ENCODE measurements at regions not wholly inside any gene's neighbourhood (a gene's known extent, or its start where the extent isn't known, plus 50 kb on each side); places are given as distances from the start of the nearest gene placed in this dataset.
"Not testable (repeated sequence)": the region's sequence is repeated elsewhere in the genome, so short reads cannot be mapped to it uniquely, and the experiment has no call there.

DNA sequence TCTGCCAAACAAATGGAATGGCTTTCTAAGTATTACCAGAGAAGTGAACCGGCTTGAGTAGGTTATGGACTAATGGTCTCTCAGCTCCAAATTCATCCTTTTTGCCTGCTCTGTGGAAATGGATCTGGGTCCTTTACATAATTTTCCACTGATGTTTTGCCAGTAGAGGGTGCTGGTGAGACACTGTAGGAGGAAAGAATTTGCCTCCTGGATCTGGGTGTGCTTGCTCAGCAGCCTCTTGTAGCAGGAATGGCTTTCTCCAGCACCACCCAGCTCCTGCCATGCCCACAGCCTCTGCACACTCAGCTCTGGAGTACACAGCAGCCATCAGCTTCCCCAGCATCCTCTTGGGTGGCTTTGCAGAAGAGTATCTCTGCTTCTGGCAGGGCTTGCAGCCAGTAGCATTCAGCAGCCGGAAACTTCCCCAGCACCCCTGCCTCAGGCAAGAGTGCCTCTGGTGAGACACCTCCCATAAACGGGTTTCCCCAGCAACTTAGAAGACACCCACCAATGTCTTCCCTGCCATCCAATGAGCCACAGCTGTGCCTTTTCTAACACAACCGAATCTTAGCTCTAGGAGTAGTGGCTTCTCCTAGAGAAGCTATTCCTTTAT, 235.0 kb upstream of the PLPP4 start:
- H2AFZ ChIP-seq (ENCODE audit: low read length), result no peak overlapping the region
- ChIA-PET POLR2A (no interaction called here), CTCF (ENCODE audit: unreplicated experiment) (no interaction called here)
- no peaks in the 10 kb centered on the region for H3K9me2 ChIP-seq (ENCODE audit: insufficient read depth, low read length)
- no TSS peak for BruUV-seq (replicated peaks)
- no peaks in the 10 kb centered on the region for H4K20me1 ChIP-seq (ENCODE audit: insufficient read depth, low read length)
- no peaks in the 10 kb centered on the region for H3K4me1 ChIP-seq (ENCODE audit: insufficient read depth, low read length, poor library complexity, severe bottlenecking)
- peak; percentile 43 for DNase-seq (ENCODE audit: low spot score)
- TF ChIP-seq EZH2phosphoT487 (IDR thresholded peaks at IDR 0.05; ENCODE audit: borderline replicate concordance, low read depth, low read length) (no peak), CTCF (conservative IDR thresholded peaks at IDR 0.05; ENCODE audit: low read length) (peak; percentile 78)
- H3K36me3 ChIP-seq (ENCODE audit: insufficient read depth, low read length), result no peaks in the 10 kb centered on the region
- H3K4me3 ChIP-seq (ENCODE audit: low read depth, low read length, poor library complexity, severe bottlenecking), result no peak overlapping the region
- no peaks in the 10 kb centered on the region for H3K9me3 ChIP-seq (ENCODE audit: low read length)
- H3K79me2 ChIP-seq (ENCODE audit: insufficient read depth, low read depth, low read length), result no peaks in the 10 kb centered on the region
- H3K27ac ChIP-seq (ENCODE audit: low read depth, low read length, poor library complexity, severe bottlenecking), result no peak overlapping the region
- H3K4me2 ChIP-seq (ENCODE audit: low read length), result no peak overlapping the region
- intact Hi-C loops (cut with micrococcal nuclease; ENCODE audit: unreplicated experiment), result loop anchor here (5.0 kb wide), 1 partner anchor 115 kb away; no protein-coding TSS in a partner anchor

DNA sequence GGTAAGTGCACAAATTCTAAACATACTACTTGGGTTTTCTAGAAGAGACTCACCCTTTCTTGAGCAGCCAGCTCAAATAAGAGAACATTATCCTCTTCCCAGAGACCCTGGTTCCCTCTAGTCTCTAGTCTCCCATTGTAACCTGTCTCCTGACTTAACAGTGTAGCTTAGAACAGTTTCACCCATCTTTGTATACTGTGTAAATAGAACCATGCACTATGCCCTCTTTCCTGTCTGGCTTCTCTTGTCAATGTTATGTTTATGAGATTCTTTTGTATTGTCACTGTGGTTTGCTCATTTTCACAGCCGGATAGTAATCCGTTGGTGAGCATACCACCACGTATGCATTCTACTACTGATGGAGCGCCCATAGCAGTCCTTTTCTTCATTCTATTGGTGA, 227.4 kb upstream of the PLPP4 start:
- POLR2A ChIA-PET, result interaction anchor here (1.3 kb wide), 1 partner anchor 11 kb away, joined by 3 read pairs; no protein-coding TSS in a partner anchor

DNA sequence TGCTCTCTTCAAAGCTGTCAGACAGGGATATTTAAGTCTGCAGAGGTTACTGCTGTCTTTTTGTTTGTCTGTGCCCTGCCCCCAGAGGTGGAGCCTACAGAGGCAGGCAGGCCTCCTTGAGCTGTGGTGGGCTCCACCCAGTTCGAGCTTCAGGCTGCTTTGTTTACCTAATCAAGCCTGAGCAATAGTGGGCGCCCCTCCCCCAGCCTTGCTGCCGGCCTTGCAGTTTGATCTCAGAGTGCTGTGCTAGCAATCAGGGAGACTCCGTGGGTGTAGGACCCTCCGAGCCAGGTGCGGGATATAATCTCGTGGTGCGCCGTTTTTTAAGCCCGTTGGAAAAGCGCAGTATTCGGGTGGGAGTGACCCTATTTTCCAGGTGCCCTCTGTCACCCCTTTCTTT, 217.3 kb upstream of the PLPP4 start:
- H3K79me2 ChIP-seq (ENCODE audit: insufficient read depth, low read depth, low read length); BruUV-seq (replicated peaks); H3K27ac ChIP-seq (ENCODE audit: low read depth, low read length, poor library complexity, severe bottlenecking); H3K36me3 ChIP-seq (ENCODE audit: insufficient read depth, low read length); H3K4me3 ChIP-seq (ENCODE audit: low read depth, low read length, poor library complexity, severe bottlenecking); H3K4me2 ChIP-seq (ENCODE audit: low read length); H3K9me3 ChIP-seq (ENCODE audit: low read length); H3K9me2 ChIP-seq (ENCODE audit: insufficient read depth, low read length); H2AFZ ChIP-seq (ENCODE audit: low read length); CTCF ChIA-PET (ENCODE audit: unreplicated experiment); H3K4me1 ChIP-seq (ENCODE audit: insufficient read depth, low read length, poor library complexity, severe bottlenecking); DNase-seq (ENCODE audit: low spot score); POLR2A ChIA-PET; intact Hi-C loops (cut with micrococcal nuclease; ENCODE audit: unreplicated experiment); H4K20me1 ChIP-seq (ENCODE audit: insufficient read depth, low read length): not testable (repeated sequence)

More for the DNA sequence above, 227.4 kb upstream of the PLPP4 start:
- Histone ChIP-seq H3K9me3 (ENCODE audit: low read length) (no peaks in the 10 kb centered on the region), H3K4me3 (ENCODE audit: low read depth, low read length, poor library complexity, severe bottlenecking) (no peak overlapping the region), H3K4me2 (ENCODE audit: low read length) (no peak overlapping the region), H3K79me2 (ENCODE audit: insufficient read depth, low read depth, low read length) (no peaks in the 10 kb centered on the region), H3K27ac (ENCODE audit: low read depth, low read length, poor library complexity, severe bottlenecking) (no peak overlapping the region), H3K9me2 (ENCODE audit: insufficient read depth, low read length) (no peaks in the 10 kb centered on the region), H4K20me1 (ENCODE audit: insufficient read depth, low read length) (no peaks in the 10 kb centered on the region), H2AFZ (ENCODE audit: low read length) (no peak overlapping the region), H3K4me1 (ENCODE audit: insufficient read depth, low read length, poor library complexity, severe bottlenecking) (no peaks in the 10 kb centered on the region), H3K36me3 (ENCODE audit: insufficient read depth, low read length) (no peaks in the 10 kb centered on the region)
- TF ChIP-seq CTCF (conservative IDR thresholded peaks at IDR 0.05; ENCODE audit: low read length) (no peak), EZH2phosphoT487 (IDR thresholded peaks at IDR 0.05; ENCODE audit: borderline replicate concordance, low read depth, low read length) (no peak)
- no peak for DNase-seq (ENCODE audit: low spot score)
- CTCF ChIA-PET (ENCODE audit: unreplicated experiment), result no interaction called here
- intact Hi-C loops (cut with micrococcal nuclease; ENCODE audit: unreplicated experiment), result no loop called here
- BruUV-seq (replicated peaks), result no TSS peak
